PFSK-1 (cell line): ENCODE measurements at regions not wholly inside any gene's neighbourhood (a gene's known extent, or its start where the extent isn't known, plus 50 kb on each side); places are given as distances from the start of the nearest gene placed in this dataset.

Experiments
- POLR2AphosphoS5 ChIP-seq: IDR thresholded peaks from 2 replicates; pipeline ENCODE4 v1.6.1; 2012; ENCODE audit warnings: low read depth, mild to moderate bottlenecking, control low read depth, low read length, moderate library complexity
- REST ChIP-seq, 2 experiments: IDR thresholded peaks; 2 replicates each; pipeline versions ENCODE4 v1.6.1 to v1.8.0; 2011 to 2012; ENCODE audit warnings: low read depth in 2 of 2, low read length in 2 of 2, control low read depth in 1 of 2, inconsistent platforms in 1 of 2, mild to moderate bottlenecking in 1 of 2, moderate library complexity in 1 of 2; ENCODE audit not compliant: insufficient read depth in 1 of 2
- SIN3A ChIP-seq: IDR thresholded peaks from 2 replicates; pipeline ENCODE4 v1.6.1; 2012; ENCODE audit warnings: mild to moderate bottlenecking, low read length, moderate library complexity, borderline replicate concordance; ENCODE audit not compliant: insufficient read depth

DNA sequence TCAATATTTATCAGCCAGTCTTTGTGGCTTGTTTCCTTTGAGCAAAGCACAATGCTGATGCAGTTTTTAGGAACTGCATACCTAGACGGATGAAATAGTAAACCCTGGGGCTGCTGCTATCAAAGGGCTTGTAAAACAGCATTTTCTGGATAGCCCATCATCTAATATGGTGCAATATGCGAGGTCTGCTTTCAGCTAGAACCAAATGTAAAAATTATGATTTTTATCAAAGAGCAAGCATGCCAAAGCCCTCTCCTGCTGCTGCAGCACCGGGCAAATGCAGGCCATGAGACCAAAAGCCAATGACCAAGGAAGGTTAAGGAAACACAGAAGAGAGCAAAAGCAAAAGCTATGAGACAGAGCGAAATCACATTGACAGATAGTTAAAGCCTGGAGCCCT, 1000.4 kb downstream of the MAT2B start:
- no peak for TF ChIP-seq SIN3A
- no peak for TF ChIP-seq REST (IDR thresholded peaks at IDR 0.05; ENCODE audit: insufficient read depth in 1 of 2, low read depth in 2 of 2, low read length in 2 of 2)
- no peak for TF ChIP-seq POLR2AphosphoS5
